Muscle layer of duodenum (tissue), 2 donors: ENCODE measurements at regions not wholly inside any gene's neighbourhood (a gene's known extent, or its start where the extent isn't known, plus 50 kb on each side); places are given as distances from the start of the nearest gene placed in this dataset.

Experiments
- H3K27ac ChIP-seq: one replicate; pipeline ENCODE4 v1.7.0; 2013; ENCODE audit warnings: mild to moderate bottlenecking, low read length
- H3K27me3 ChIP-seq: one replicate; pipeline ENCODE4 v1.7.0; 2013; ENCODE audit warnings: low read depth, mild to moderate bottlenecking, control low read depth, low read length
- H3K36me3 ChIP-seq, 2 donors: one replicate each; pipeline ENCODE4 v1.7.0; 2013; ENCODE audit warnings: low read length in 2 of 2, control low read depth in 1 of 2, mild to moderate bottlenecking in 1 of 2; ENCODE audit not compliant: insufficient read depth in 2 of 2, control insufficient read depth in 1 of 2
- H3K4me1 ChIP-seq, 2 donors: one replicate each; pipeline ENCODE4 v1.7.0; 2013; ENCODE audit warnings: low read length in 2 of 2, mild to moderate bottlenecking in 2 of 2, control low read depth in 1 of 2, moderate library complexity in 1 of 2; ENCODE audit not compliant: insufficient read depth in 2 of 2, control insufficient read depth in 1 of 2
- H3K4me3 ChIP-seq, 2 donors: one replicate each; pipeline ENCODE4 v1.7.0; 2013; ENCODE audit warnings: low read length in 2 of 2, low read depth in 1 of 2, mild to moderate bottlenecking in 1 of 2
- H3K9me3 ChIP-seq, 2 donors: one replicate each; pipeline ENCODE4 v1.7.0; 2013; ENCODE audit warnings: low read length in 2 of 2, control low read depth in 1 of 2, mild to moderate bottlenecking in 1 of 2; ENCODE audit not compliant: control insufficient read depth in 1 of 2
- donor health status: healthy.

DNA sequence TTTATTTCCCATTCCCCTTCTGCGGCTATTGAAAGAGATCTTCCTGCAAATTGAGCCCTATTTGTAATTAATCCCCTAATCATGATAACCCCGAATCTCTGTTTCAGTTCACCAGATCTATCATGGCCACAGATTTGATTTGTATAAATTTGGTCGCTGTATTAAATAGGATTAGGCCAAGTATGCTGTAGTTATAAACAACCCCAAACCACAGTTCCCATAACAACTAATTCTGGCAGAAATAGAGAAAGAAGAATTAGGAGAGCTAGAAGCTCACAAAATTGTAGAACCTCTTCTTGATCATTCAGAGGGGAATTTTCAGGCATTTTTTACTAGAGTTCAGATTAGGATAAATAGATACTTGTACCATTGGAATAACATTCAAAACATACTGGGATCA, 433.7 kb upstream of the TNP1 start:
- H3K4me3 ChIP-seq: no peak overlapping the region
- H3K27ac ChIP-seq: no peak overlapping the region
- H3K36me3 ChIP-seq: no peaks in the 10 kb centered on the region
- peaks cover 0 to 19% of the 10 kb centered on the region in 2 donors for H3K4me1 ChIP-seq
- H3K9me3 ChIP-seq: peaks cover 4 to 5% of the 10 kb centered on the region in 2 donors
- H3K27me3 ChIP-seq: no peaks in the 10 kb centered on the region

DNA sequence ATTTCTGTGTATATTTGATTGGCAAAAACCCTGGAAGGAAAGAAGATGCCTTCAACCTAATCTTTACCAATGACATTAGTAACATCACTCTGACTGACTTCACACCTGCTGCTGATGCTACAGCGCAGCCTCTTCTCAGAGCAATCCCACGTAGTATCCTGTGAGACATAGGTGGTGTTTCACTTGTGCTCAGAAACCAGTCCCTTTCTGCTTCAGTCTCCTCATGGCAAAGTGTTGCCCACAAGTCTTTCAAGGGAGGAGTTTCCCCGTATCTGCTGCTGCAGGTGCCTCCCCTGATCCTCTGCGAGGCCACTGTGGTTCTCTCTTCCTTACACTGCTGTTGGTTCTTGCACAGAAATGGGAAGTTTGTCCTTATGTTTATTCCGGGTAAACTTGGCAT, 433.2 kb upstream of the TNP1 start:
- Histone ChIP-seq H3K27ac (no peak overlapping the region), H3K36me3 (no peaks in the 10 kb centered on the region), H3K9me3 (peaks cover 4 to 5% of the 10 kb centered on the region in 2 donors), H3K4me1 (peaks cover 0 to 21% of the 10 kb centered on the region in 2 donors), H3K4me3 (no peak overlapping the region), H3K27me3 (no peaks in the 10 kb centered on the region)

DNA sequence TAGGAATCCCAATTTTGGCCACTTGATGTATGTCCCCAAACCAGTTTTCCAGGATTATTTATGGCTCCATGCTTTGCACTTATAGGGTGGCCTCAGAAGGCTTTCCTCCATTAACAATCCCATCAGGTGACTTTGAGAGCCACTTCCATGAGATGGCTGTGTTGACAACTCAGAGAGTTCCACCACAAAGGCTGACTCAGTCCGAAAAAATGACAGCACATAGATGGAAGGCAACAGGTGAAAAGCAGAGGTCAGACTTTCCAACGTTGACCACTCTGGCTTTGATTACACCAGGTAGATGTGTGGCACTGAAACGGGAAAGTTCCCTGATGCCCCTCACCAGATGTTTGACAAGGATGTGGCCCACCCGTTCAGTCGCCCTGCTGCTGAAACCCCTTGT, 431.4 kb upstream of the TNP1 start:
- no peaks in the 10 kb centered on the region for H3K36me3 ChIP-seq
- H3K27me3 ChIP-seq: no peaks in the 10 kb centered on the region
- peaks cover 0 to 21% of the 10 kb centered on the region in 2 donors for H3K4me1 ChIP-seq
- no peak overlapping the region for H3K4me3 ChIP-seq
- H3K27ac ChIP-seq: no peak overlapping the region
- no peaks in the 10 kb centered on the region for H3K9me3 ChIP-seq

DNA sequence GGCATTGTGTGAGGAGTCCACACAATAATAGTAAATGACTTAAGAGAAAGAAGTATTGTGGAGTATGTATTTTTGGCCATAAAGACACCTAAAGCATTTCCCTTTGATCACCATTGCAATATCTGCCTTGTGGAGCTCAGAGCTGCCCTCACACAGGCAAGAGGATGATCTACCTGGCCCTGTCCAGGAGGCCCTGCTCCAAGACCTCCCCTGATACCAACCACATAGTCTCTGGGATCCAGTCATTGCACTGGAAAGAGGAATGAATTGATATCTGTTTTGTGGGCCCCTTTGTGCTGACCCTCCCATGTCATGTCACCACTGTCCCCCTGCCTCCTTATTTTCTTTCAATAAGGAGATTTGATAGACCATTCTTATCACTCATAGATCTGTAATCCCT, 430.6 kb upstream of the TNP1 start:
- H3K4me3 ChIP-seq: no peak overlapping the region
- H3K9me3 ChIP-seq: no peaks in the 10 kb centered on the region
- H3K36me3 ChIP-seq: no peaks in the 10 kb centered on the region
- H3K4me1 ChIP-seq: peaks cover 0 to 21% of the 10 kb centered on the region in 2 donors
- no peaks in the 10 kb centered on the region for H3K27me3 ChIP-seq
- no peak overlapping the region for H3K27ac ChIP-seq

DNA sequence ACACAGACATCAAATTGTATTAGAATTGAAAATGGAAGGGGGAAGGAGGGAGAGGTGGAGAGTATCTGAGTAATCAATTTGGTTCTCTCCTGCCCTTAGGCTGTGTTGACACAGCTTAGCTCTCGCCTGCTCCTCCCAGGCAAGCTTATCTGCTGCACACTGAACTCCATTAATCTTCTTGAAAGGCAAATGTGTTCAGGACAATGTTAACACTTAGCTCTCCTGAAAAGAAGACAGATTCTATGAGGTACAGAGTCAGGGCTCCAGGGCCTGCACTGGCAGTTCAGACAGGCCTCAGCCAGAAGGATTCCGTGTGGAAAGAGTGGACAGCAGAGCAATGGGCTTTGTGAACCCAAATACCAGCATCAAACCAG, 430.0 kb upstream of the TNP1 start:
- Histone ChIP-seq H3K36me3 (no peaks in the 10 kb centered on the region), H3K27ac (no peak overlapping the region), H3K27me3 (no peaks in the 10 kb centered on the region), H3K4me1 (peaks cover 0 to 21% of the 10 kb centered on the region in 2 donors), H3K9me3 (no peaks in the 10 kb centered on the region), H3K4me3 (no peak overlapping the region)

DNA sequence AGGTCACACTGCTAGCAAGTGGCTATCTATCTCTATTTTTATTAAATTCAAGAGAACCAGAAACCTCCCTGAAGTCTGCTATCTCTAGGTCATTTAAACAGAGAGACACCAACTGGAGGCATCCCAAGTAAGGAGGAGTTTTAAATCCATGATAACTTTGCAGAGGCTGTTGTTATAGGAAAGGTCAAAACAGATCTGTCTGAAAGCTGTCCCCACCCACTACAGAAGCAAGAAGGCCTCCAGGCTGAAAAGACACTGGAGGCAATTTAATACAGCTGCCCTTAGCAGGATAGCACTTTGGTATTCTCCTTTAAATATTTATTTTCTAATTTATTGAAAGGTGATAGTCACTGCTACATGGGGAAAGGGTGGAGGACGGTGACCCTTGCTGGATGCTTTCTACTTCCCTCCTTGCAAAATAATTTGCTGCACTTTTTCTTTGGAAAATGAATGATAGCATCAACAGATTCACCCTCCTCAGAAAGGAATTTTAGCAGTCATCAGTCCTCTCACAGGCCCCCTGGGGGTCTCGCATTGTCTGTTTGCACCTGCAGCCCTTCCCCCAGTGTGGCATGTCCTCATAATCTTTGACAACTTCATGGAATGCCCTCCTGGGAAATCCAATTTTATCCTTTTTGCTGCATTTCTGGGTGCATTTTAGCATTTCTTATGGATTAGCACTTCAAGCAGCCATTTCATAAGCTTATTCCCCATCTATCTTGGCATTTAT, 429.5 kb upstream of the TNP1 start:
- H3K36me3 ChIP-seq: no peaks in the 10 kb centered on the region
- no peak overlapping the region for H3K27ac ChIP-seq
- no peaks in the 10 kb centered on the region for H3K9me3 ChIP-seq

DNA sequence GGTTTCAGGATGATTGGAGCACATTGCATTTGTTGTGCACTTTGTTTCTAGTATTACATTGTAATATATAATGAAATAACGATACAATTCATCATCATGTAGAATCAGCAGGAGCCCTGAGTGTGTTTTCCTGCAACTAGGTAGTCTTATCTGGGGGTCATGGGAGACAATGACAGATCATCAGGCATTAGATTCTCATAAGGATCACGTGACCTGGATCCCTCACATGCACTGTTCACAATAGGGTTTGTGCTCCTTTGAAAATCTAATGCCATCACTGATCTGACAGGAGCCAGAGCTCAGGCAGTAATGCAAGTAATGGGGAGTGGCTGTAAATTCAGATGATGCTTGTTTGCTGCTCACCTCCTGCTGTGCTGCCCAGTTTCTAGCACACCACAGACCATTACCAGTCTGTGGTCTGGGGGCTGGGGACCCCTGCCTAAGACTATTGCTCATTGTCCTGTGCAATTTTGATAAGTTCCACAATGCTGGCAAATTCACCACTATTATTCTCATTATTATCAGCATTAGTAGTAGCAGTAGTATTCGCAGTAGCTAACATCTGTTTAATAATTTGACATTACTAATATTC, 428.7 kb upstream of the TNP1 start:
- no peaks in the 10 kb centered on the region for H3K9me3 ChIP-seq
- H3K27me3 ChIP-seq: no peaks in the 10 kb centered on the region
- H3K27ac ChIP-seq: no peak overlapping the region
- no peaks in the 10 kb centered on the region for H3K36me3 ChIP-seq
- no peak overlapping the region for H3K4me3 ChIP-seq
- peaks cover 0 to 23% of the 10 kb centered on the region in 2 donors for H3K4me1 ChIP-seq

More for the DNA sequence above, 429.5 kb upstream of the TNP1 start:
- peaks cover 0 to 21% of the 10 kb centered on the region in 2 donors for H3K4me1 ChIP-seq
- H3K27me3 ChIP-seq: no peaks in the 10 kb centered on the region
- H3K4me3 ChIP-seq: no peak overlapping the region

DNA sequence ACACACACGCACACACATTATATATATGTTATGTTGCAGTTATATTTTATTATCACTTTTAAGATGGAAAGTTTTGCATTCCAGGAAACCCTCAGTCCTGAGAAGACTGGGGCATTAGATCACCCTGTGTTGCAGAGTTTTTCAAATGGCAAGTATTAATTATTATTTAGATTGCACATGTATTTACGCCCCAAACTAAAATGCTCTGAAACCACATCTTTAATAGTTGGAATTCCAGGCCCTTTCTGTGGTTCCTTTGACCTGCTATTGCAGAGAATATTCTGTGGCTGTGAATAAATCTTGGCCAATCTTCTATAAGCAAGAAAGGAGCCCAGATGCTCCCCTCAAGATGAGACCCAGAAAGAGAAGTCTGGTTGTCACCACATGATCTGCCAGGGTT, 427.0 kb upstream of the TNP1 start:
- H3K36me3 ChIP-seq: no peaks in the 10 kb centered on the region
- H3K27me3 ChIP-seq: no peaks in the 10 kb centered on the region
- H3K4me3 ChIP-seq: no peak overlapping the region
- no peaks in the 10 kb centered on the region for H3K9me3 ChIP-seq
- H3K4me1 ChIP-seq: peaks cover 0 to 25% of the 10 kb centered on the region in 2 donors
- no peak overlapping the region for H3K27ac ChIP-seq

DNA sequence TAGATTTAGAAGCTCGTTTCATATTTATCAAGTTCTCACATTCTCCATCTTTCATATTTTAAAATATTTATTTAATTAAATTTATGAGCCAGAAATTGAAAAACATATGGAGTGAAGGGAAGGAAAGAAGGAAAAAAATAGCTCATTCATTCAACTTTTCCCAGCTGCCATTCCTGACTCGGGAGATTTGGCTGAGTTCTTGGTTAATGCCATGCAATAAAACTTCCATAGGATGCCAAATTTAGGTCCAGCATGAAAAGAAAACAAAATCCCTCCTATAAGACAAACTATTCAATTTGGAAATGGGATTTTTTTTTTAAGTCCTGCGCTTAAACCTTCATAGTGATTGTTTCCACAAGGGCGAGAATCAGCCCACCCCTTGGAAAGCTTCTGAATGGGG, 426.1 kb upstream of the TNP1 start:
- Histone ChIP-seq H3K27ac (no peak overlapping the region), H3K9me3 (no peaks in the 10 kb centered on the region), H3K36me3 (no peaks in the 10 kb centered on the region), H3K4me1 (peaks cover 0 to 25% of the 10 kb centered on the region in 2 donors), H3K27me3 (no peaks in the 10 kb centered on the region), H3K4me3 (no peak overlapping the region)

DNA sequence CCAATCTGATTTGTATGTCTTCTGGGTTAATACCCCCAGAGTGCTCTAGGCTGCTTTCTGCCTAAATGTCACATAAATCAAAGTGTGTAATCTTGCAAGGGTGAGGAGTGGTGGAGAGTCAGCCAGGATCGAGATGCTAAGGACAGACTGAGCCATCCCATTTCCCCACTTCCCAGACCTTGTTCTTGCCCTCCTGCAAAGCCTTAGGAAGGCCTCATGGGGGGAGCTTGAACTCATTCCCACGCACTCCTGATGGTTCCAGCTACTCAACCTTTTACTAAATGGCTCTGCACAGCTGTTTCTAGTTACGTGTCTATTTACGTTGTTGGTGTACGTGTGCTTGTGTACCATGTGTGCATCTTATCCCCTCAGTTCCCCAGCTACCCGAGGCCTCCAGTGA, 423.6 kb upstream of the TNP1 start:
- no peak overlapping the region for H3K27ac ChIP-seq
- no peaks in the 10 kb centered on the region for H3K36me3 ChIP-seq
- no peaks in the 10 kb centered on the region for H3K9me3 ChIP-seq
- peaks cover 0 to 9% of the 10 kb centered on the region in 2 donors for H3K4me1 ChIP-seq
- no peaks in the 10 kb centered on the region for H3K27me3 ChIP-seq
- H3K4me3 ChIP-seq: no peak overlapping the region

DNA sequence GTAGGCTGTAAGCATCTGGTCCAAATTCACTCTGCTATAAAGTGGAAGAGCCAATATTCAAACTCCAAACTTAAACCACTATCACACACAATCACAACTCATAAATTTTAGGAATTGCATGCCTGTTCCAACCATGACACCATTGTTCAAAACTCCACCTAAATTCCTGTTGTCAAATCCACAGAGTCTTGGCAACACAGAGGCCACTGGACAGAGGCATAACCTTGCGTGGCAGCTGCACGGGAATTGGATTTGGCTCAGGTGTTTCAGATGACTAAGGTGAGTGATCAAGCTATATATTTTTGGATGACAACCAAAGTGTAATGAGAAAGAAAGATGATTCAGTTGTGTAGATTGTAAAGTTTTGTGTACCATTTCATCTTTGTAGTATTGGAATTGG, 422.7 kb upstream of the TNP1 start:
- Histone ChIP-seq H3K4me1 (peaks cover 0 to 15% of the 10 kb centered on the region in 2 donors), H3K4me3 (no peak overlapping the region), H3K9me3 (no peaks in the 10 kb centered on the region)

DNA sequence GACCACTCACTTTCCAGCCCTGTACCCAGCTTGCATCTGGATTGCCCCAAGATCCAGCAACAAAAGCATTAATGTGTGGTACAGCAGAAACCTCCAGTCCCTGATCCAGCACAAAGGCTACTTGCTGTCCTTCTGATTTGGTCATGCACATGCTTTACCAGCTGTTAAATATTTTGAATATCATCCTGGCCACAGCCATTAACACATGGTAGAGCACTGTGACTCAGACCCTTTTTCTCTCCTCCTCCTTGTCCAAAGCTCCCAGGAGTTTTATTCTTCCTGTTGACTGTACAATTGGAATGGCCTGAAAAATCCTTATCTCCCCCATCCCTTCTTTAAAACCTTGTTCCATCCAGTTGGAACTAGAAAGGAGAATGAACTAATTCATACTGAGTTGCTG, 419.7 kb upstream of the TNP1 start:
- Histone ChIP-seq H3K9me3 (no peaks in the 10 kb centered on the region), H3K27ac (no peak overlapping the region), H3K4me1 (peaks cover 0 to 25% of the 10 kb centered on the region in 2 donors)

More for the DNA sequence above, 422.7 kb upstream of the TNP1 start:
- Histone ChIP-seq H3K27ac (no peak overlapping the region), H3K36me3 (no peaks in the 10 kb centered on the region), H3K27me3 (no peaks in the 10 kb centered on the region)

More for the DNA sequence above, 419.7 kb upstream of the TNP1 start:
- Histone ChIP-seq H3K4me3 (no peak overlapping the region), H3K36me3 (no peaks in the 10 kb centered on the region), H3K27me3 (no peaks in the 10 kb centered on the region)
